IgD-negative memory B cell (primary cell): ENCODE measurements at regions not wholly inside any gene's neighbourhood (a gene's known extent, or its start where the extent isn't known, plus 50 kb on each side); places are given as distances from the start of the nearest gene placed in this dataset.

Source experiments
- H3K27ac Mint-ChIP-seq, 3 donors: one replicate each; pipeline ENCODE4 v1.8.0; 2020 to 2022; ENCODE audit warnings: mild to moderate bottlenecking in 3 of 3, mixed read lengths in 3 of 3, moderate library complexity in 1 of 3
- H3K27me3 Mint-ChIP-seq: one replicate; pipeline ENCODE4 v1.8.0; 2021; ENCODE audit warnings: mixed read lengths
- H3K36me3 Mint-ChIP-seq: one replicate; pipeline ENCODE4 v1.8.0; 2020; ENCODE audit warnings: mild to moderate bottlenecking, mixed read lengths
- H3K4me1 Mint-ChIP-seq, 3 donors: one replicate each; pipeline ENCODE4 v1.8.0; 2020 to 2022; ENCODE audit warnings: mixed read lengths in 3 of 3, mild to moderate bottlenecking in 1 of 3
- H3K4me3 Mint-ChIP-seq, 4 donors: one replicate each; pipeline ENCODE4 v1.8.0; 2020 to 2022; ENCODE audit warnings: mild to moderate bottlenecking in 4 of 4, mixed read lengths in 4 of 4, moderate library complexity in 3 of 4
- H3K9me3 Mint-ChIP-seq, 3 donors: one replicate each; pipeline ENCODE4 v1.8.0; 2020 to 2021; ENCODE audit warnings: mixed read lengths in 3 of 3, mild to moderate bottlenecking in 1 of 3

- H3K27me3 Mint-ChIP-seq, result no peaks in the 10 kb centered on the region
- H3K9me3 Mint-ChIP-seq, result peaks cover 5 to 18% (median 6%) of the 10 kb centered on the region in 3 donors
- H3K27ac Mint-ChIP-seq, result no peak overlapping the region
- H3K4me3 Mint-ChIP-seq, result no peak overlapping the region
- H3K4me1 Mint-ChIP-seq, result peaks cover 0 to 2% (median 1%) of the 10 kb centered on the region in 3 donors
- H3K36me3 Mint-ChIP-seq, result no peaks in the 10 kb centered on the region
These were observed 226.0 kb upstream of the NETO1 start for GRCh38 chr18:73093687-73094250.

DNA sequence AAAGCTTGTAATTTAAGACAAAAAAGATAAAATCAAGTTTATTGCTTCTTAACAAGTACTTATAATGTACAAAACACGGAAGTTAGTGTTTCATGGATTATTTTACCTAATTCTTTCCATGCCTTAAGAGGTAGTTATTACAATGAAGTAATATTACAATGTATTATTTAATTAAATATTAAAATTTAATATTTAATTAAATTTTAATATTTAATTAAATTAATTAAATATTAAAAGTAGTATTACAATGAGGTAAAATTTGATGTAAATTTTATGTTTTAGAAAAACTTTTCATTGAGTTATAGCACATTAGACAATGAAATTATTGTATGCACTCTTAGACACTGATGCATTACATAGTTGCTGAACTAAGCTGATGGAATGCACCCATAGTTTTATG, 220.7 kb upstream of the NETO1 start:
- Mint-ChIP-seq H3K36me3 (no peaks in the 10 kb centered on the region), H3K4me1 (peaks cover 0 to 2% (median 0%) of the 10 kb centered on the region in 3 donors), H3K9me3 (peaks cover 4 to 14% (median 8%) of the 10 kb centered on the region in 3 donors), H3K27me3 (no peaks in the 10 kb centered on the region), H3K27ac (no peak overlapping the region), H3K4me3 (no peak overlapping the region)

DNA sequence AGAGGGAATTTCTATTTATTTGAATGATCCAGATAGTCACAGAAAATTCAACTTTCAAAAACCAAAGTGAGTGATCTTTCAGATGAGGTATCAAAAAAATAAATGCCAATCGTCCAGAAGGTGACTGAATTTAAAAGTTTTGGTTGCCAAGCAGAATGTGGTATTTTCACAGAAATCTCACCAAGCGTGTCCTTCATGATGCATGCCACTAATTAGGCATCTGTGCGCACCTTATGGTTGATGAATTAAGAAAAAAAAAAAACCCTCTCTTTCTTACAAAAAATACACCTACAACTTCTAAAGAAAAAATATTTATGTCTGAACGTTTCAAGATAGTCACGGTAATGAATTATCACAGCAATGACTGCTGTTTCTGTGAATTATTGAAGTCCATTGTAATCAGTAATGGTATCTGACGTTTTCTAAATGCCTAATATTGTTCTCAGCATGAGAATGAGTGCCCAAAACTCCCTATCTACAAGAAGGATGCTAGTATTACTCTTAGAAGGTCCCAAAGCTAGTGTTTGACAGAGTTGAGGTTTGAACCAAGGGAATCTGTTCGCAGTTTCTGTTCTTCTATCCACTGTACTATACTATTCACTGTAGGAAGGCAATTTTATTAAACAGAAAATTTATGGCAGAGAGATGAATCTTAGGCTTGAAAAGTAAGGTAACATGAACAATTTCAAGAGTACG, 219.6 kb upstream of the NETO1 start:
- H3K4me1 Mint-ChIP-seq, result peaks cover 0 to 2% (median 0%) of the 10 kb centered on the region in 3 donors
- no peaks in the 10 kb centered on the region for H3K27me3 Mint-ChIP-seq
- H3K27ac Mint-ChIP-seq, result no peak overlapping the region
- peaks cover 4 to 14% (median 8%) of the 10 kb centered on the region in 3 donors for H3K9me3 Mint-ChIP-seq
- no peak overlapping the region for H3K4me3 Mint-ChIP-seq
- peaks cover 1% of the 10 kb centered on the region for H3K36me3 Mint-ChIP-seq

- Mint-ChIP-seq H3K27me3 (no peaks in the 10 kb centered on the region), H3K4me3 (no peak overlapping the region), H3K27ac (no peak overlapping the region), H3K9me3 (peaks cover 3 to 4% (median 3%) of the 10 kb centered on the region in 3 donors), H3K4me1 (peaks cover 0 to 7% (median 2%) of the 10 kb centered on the region in 3 donors), H3K36me3 (peaks cover 1% of the 10 kb centered on the region)
These were observed 212.1 kb upstream of the NETO1 start for GRCh38 chr18:73079920-73080319.

GRCh38 chr18:73060666-73061288, 193.0 kb upstream of the NETO1 start:
- no peak overlapping the region for H3K27ac Mint-ChIP-seq
- no peaks in the 10 kb centered on the region for H3K4me1 Mint-ChIP-seq
- no peak overlapping the region for H3K4me3 Mint-ChIP-seq
- peaks cover 2% of the 10 kb centered on the region for H3K36me3 Mint-ChIP-seq
- H3K9me3 Mint-ChIP-seq, result peaks cover 0 to 3% (median 0%) of the 10 kb centered on the region in 3 donors
- no peaks in the 10 kb centered on the region for H3K27me3 Mint-ChIP-seq

DNA sequence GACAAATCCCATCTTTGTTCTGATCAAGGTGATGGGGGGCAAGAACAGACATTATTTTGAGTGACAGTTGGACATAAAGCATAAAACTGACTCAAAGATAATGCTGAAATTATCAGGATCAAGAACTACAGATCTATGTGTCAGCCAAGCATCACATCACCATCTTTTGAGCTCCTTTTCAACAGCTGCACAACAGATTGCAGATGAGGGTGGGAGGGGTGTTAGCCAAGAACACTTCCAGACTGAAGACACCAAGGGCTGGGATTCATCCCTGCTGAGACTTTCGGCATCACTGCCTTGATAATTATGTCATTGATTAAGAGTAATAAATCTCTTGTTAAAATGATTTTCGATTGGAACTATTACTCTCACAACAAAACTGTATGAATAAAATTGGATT, 191.5 kb upstream of the NETO1 start:
- no peak overlapping the region for H3K4me3 Mint-ChIP-seq
- no peaks in the 10 kb centered on the region for H3K36me3 Mint-ChIP-seq
- H3K27ac Mint-ChIP-seq, result no peak overlapping the region
- H3K27me3 Mint-ChIP-seq, result no peaks in the 10 kb centered on the region
- H3K4me1 Mint-ChIP-seq, result no peaks in the 10 kb centered on the region
- H3K9me3 Mint-ChIP-seq, result peaks cover 0 to 2% (median 0%) of the 10 kb centered on the region in 3 donors

DNA sequence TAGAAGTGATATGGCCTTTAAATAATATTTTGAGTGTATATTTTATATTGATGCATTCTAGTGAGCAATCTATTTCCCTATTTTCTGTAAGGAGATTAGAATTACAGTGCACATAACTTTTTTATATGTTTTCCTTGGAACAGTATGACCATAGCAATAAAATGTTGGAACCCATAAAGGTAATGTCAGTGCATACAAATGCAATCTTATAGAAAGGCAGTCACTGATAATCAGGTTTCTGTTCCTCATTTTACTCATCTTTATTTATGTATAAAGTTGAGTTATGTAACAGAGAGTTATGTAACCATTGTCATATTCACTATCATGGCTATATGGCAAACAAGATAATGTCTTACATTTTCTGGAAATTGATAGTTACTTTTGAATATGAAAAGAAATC, 179.9 kb upstream of the NETO1 start:
- peaks cover 4 to 16% (median 5%) of the 10 kb centered on the region in 3 donors for H3K9me3 Mint-ChIP-seq
- no peak overlapping the region for H3K4me3 Mint-ChIP-seq

DNA sequence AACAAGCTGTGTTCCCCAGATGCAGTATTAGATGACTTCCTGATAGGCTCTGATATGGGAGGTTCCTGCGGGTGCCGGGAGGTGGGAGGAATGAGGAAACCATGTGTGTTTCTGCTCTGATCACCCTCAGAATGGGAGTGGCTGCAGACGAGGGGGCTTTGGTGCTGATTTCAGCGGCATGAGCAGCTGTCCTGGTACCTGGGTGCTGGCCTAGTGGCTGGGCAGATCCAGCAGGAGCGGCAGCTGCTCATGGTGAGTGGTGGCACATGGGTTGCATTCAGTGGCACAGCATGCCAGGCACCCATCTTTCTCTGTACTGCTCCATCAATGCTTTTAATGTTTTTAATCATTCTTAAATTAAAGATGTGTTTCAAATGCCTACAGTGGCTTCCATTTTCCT, 177.2 kb upstream of the NETO1 start:
- no peak overlapping the region for H3K27ac Mint-ChIP-seq
- peaks cover 0 to 1% (median 0%) of the 10 kb centered on the region in 3 donors for H3K4me1 Mint-ChIP-seq
- H3K4me3 Mint-ChIP-seq, result no peak overlapping the region

More for the DNA sequence above, 179.9 kb upstream of the NETO1 start:
- Mint-ChIP-seq H3K27ac (no peak overlapping the region), H3K36me3 (peaks cover 1% of the 10 kb centered on the region), H3K4me1 (no peaks in the 10 kb centered on the region), H3K27me3 (no peaks in the 10 kb centered on the region)

DNA sequence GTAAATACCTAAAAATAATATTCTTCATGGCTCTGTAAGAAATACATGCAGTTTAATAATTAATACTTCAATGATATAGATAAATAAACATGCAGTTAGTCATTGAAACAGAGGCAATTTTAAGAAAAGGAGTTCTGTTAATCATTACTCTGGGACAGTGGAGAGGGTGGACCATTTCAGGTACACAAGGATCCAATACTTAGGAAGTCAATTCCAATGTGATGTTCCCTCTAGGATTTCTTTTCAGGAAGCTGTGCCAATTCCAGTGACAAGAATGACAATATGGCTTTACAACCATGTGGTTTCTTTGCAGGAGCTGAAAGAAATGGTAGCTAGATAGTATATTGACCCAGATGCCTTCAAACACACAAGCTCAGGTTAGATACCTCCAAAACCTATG, 175.8 kb upstream of the NETO1 start:
- no peaks in the 10 kb centered on the region for H3K36me3 Mint-ChIP-seq
- no peak overlapping the region for H3K27ac Mint-ChIP-seq
- no peak overlapping the region for H3K4me3 Mint-ChIP-seq
- peaks cover 0 to 10% (median 2%) of the 10 kb centered on the region in 3 donors for H3K4me1 Mint-ChIP-seq
- H3K27me3 Mint-ChIP-seq, result no peaks in the 10 kb centered on the region
- peaks cover 3 to 14% (median 5%) of the 10 kb centered on the region in 3 donors for H3K9me3 Mint-ChIP-seq

More for the DNA sequence above, 177.2 kb upstream of the NETO1 start:
- H3K36me3 Mint-ChIP-seq, result no peaks in the 10 kb centered on the region
- H3K27me3 Mint-ChIP-seq, result no peaks in the 10 kb centered on the region
- peaks cover 3 to 10% (median 5%) of the 10 kb centered on the region in 3 donors for H3K9me3 Mint-ChIP-seq

- Mint-ChIP-seq H3K27me3 (no peaks in the 10 kb centered on the region), H3K36me3 (no peaks in the 10 kb centered on the region), H3K4me1 (peaks cover 2 to 14% (median 4%) of the 10 kb centered on the region in 3 donors), H3K27ac (no peak overlapping the region), H3K9me3 (peaks cover 3 to 14% (median 5%) of the 10 kb centered on the region in 3 donors), H3K4me3 (no peak overlapping the region)
These were observed 175.4 kb upstream of the NETO1 start for GRCh38 chr18:73043211-73043610.

- no peak overlapping the region for H3K4me3 Mint-ChIP-seq
- peaks cover 3 to 17% (median 7%) of the 10 kb centered on the region in 3 donors for H3K4me1 Mint-ChIP-seq
- no peak overlapping the region for H3K27ac Mint-ChIP-seq
- H3K36me3 Mint-ChIP-seq, result no peaks in the 10 kb centered on the region
- peaks cover 2 to 4% (median 2%) of the 10 kb centered on the region in 3 donors for H3K9me3 Mint-ChIP-seq
- no peaks in the 10 kb centered on the region for H3K27me3 Mint-ChIP-seq
These were observed 172.5 kb upstream of the NETO1 start for GRCh38 chr18:73040247-73040646.

DNA sequence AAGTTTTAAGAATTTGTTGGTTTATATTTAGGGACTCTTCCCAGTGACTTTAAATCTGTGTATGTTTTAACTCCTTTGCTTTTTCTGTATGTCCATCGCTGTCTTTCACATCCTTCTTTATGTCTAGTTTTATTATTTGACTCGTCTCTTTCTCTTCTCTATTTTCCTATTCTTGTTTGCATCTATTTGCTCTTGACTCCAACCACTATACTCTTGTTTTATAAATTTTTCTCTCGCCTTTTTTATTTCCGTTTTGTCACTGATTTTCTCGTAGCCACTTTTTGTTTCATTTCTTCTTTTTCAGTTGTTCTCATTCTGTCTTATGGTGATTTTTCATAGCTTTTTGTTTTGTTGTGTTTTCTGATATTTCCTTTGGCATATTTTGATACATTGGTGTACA, 170.5 kb upstream of the NETO1 start:
- Mint-ChIP-seq H3K4me1 (peaks cover 3 to 17% (median 7%) of the 10 kb centered on the region in 3 donors), H3K36me3 (no peaks in the 10 kb centered on the region), H3K27ac (peak overlapping the region in 2 of 3 donors; percentile 5 to 32), H3K9me3 (peaks cover 2 to 5% (median 4%) of the 10 kb centered on the region in 3 donors), H3K4me3 (peak overlapping the region in 3 of 4 donors; percentile 14 to 43 (median 26)), H3K27me3 (no peaks in the 10 kb centered on the region)

DNA sequence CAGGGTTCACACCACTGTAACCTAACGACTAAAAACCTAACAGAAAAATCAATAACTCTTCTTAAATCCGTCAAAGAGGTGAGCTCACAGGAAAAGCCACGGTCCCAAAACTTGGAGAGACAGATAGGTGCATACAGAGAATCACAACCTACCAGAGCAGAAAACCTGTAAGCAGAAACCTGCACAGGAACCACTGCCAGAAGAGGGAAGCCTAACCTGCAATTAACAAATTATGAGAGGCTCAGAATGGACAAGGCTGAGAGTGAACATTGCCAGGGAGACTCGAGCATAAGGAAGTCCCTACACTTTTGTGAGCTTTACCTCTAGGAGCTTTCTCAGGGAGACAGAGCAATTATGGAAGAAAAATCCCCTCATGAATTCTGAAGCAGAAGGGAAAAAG, 156.2 kb upstream of the NETO1 start:
- H3K36me3 Mint-ChIP-seq, result no peaks in the 10 kb centered on the region
- no peaks in the 10 kb centered on the region for H3K27me3 Mint-ChIP-seq
- peak overlapping the region in 1 of 4 donors; percentile 80 for H3K4me3 Mint-ChIP-seq
- no peak overlapping the region for H3K27ac Mint-ChIP-seq
- H3K9me3 Mint-ChIP-seq, result peaks cover 1 to 7% (median 7%) of the 10 kb centered on the region in 3 donors
- peaks cover 0 to 4% (median 1%) of the 10 kb centered on the region in 3 donors for H3K4me1 Mint-ChIP-seq

- Mint-ChIP-seq H3K9me3 (peaks cover 1 to 4% (median 2%) of the 10 kb centered on the region in 3 donors), H3K27me3 (no peaks in the 10 kb centered on the region), H3K27ac (no peak overlapping the region), H3K4me1 (peaks cover 4 to 10% (median 5%) of the 10 kb centered on the region in 3 donors), H3K4me3 (no peak overlapping the region), H3K36me3 (peaks cover 2% of the 10 kb centered on the region)
These were observed 141.9 kb upstream of the NETO1 start for GRCh38 chr18:73009691-73010090.

DNA sequence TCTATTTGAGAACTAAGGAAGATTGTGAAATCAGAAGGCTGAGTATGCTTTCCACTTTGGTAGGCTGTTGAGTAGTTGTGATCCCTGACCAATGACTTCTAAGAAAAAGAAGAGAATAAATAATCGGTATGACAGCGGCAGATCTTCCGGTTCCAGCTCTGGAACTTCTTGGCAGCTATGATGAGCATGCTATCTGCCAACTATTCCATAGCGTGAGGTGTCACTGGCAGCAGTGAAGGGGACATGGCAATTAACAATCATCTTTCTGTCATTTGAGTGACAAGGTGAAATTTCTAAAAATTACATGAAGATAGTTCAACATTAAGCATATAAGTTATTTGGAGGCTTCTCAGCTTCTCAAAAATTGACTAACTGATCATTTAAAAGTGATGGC, 140.1 kb upstream of the NETO1 start:
- no peaks in the 10 kb centered on the region for H3K27me3 Mint-ChIP-seq
- H3K4me1 Mint-ChIP-seq, result peaks cover 4 to 10% (median 5%) of the 10 kb centered on the region in 3 donors
- H3K36me3 Mint-ChIP-seq, result peaks cover 2% of the 10 kb centered on the region
- H3K27ac Mint-ChIP-seq, result peak overlapping the region in 1 of 3 donors; percentile 20
- no peak overlapping the region for H3K4me3 Mint-ChIP-seq
- H3K9me3 Mint-ChIP-seq, result peaks cover 1 to 11% (median 4%) of the 10 kb centered on the region in 3 donors
